ENCODE measurements at regions not wholly inside any gene's neighbourhood (a gene's known extent, or its start where the extent isn't known, plus 50 kb on each side); places are given as distances from the start of the nearest gene placed in this dataset.
"Not testable (repeated sequence)": the region's sequence is repeated elsewhere in the genome, so short reads cannot be mapped to it uniquely, and the experiment has no call there.

DNA sequence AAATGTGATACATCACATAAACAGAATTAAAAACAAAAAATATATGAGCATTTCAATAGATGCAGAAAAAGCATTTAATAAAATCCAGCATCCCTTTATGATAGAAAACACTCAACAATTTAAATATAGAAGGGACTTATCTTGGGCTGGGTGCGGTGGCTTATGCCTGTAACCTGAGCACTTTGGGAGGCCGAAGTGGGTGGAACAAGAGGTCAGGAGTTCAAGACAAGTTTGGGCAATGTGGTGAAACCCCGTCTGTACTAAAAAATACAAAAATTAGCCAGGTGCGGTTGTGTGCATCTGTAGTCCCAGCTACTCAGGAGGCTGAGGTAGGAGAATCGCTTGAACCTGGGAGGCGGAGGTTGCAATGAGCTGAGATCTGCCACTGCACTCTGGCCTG lies 409.1 kb downstream of the ICE1 start:
- DNase-seq, result not testable (repeated sequence)

DNA sequence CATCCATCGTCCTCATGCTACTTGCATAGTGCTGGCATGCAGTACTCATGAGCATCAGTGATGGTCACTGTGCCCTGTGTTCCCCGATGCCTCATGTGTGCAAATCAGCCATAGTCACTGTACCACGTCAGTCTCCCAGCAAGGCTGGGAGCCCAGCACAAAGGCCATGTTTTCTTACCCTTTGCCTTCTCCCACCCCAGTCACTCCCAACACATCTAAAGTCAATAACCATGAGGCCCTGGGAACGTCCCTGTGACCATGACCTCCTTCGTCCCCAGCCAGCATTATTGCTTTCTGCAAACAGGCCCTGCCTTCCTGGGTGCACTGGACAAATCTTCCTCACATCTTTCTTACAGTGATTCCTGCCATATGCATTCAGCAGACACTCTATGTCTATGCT lies 406.1 kb downstream of the ICE1 start:
- DNase-seq, result no peak

DNA sequence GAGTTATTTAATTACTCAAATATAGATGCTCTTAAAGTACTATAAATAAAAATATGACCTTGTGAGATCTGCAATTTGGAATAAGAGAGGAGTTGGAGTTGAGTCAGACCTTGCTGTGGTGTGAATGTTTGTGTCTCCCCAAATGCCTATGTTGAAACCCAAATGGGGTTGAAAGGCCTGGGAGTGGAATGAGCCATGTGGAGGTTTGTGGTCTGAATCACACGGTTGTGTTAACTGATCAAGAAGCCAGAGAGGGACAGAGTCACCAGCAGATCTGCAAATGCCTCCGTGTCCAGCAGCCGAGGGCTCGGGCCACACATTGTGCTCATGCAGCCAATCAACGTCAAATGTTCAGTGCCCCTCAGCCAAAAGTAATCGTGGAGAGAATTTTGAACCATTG lies 404.4 kb downstream of the ICE1 start:
- no peak for DNase-seq

DNA sequence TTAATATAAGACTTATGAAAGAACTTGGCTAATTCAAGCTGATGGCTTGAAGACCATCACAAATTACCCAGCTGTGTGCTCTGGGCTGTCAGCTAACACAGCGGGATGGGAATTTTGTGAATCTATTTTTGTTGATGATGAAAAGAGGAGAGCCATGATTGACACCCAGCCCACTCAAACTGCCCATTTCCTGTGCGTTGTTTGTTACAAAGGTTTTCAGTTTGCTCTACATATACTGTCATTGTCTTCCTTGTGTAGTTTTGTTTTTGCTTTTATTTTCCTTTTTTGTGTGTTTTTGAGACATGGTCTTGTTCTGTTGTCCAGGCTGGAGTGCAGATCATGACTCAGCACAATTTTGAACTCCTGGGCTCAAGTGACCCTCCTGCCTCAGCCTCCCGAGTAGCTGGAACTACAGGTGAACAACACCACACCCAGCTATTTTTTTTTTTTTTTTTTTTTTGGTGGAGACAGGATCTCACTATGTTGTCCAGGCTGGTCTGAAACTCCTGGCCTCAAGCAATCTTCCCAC lies 400.3 kb downstream of the ICE1 start:
- no peak for DNase-seq

DNA sequence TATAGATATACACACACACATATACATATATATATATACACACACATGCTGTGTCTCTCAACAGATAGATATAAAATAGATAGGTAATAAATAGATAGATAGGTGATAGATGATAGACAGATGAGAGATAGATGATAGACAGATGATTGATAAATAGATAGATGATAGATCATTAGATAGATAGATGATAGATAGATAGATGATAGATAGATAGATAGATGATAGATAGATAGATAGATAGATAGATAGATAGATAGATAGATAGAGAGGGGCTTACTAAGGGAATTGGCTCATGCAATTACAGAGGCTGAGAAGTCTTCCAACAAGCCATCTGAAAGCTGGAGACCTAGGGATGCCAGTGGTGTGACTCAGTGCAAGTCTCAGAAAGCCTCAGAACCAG lies 394.5 kb downstream of the ICE1 start:
- no peak for DNase-seq

DNA sequence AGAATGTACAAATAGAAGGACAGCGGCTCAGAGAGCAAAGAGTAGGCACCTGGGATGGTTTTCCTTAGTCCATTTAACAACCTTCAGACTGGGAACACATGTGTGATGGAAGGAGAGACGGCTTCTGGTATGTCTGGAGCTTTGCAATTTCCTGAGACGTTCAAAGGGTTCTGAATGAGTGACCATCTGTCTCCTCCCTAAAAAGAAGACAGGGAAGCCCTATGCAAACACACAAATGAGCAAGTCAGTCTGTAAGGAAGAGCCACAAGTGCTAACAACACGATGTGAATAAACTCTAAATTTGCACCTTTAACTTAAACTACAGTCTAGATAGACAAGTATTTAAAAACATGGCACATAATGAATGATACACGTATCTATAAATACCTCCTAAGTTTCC lies 391.0 kb downstream of the ICE1 start:
- no peak for DNase-seq

DNA sequence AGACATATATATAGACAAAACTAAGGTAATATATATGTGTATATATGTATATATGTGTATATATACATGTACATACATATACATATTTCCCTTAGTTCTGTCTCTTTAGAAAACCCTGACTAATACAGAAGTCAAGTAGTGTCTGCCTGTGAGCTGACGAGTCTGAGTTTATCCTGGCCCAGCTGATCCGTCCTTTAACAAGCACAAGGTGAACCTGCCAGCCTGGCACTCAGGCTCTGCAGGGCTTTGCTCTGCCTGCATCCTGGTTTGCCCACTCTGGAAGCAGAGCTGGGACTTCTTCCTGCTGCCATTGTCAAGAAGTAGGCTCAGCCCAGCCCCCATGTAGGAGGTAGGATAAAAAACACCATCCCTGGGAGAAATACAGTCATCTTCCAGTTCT lies 388.0 kb downstream of the ICE1 start:
- no peak for DNase-seq

DNA sequence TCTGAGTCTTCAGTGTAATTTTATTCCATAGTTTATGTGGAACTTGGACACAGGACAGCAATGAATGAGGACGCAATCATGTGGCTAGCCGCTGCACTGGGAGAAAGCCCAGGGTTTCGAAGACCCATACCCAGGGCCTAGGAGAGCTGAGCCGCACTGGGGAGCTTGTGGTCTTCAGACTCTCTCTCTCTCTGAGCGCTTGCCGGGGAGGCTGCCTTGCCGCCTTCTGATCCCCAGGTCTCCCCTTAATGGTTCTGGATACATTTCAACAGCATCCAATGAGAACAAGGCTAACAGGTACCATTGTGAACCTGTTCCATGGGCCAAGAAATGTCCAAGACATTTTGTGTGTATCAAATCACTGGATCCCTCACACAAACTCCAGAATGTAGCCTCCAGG lies 383.4 kb downstream of the ICE1 start:
- no peak for DNase-seq

DNA sequence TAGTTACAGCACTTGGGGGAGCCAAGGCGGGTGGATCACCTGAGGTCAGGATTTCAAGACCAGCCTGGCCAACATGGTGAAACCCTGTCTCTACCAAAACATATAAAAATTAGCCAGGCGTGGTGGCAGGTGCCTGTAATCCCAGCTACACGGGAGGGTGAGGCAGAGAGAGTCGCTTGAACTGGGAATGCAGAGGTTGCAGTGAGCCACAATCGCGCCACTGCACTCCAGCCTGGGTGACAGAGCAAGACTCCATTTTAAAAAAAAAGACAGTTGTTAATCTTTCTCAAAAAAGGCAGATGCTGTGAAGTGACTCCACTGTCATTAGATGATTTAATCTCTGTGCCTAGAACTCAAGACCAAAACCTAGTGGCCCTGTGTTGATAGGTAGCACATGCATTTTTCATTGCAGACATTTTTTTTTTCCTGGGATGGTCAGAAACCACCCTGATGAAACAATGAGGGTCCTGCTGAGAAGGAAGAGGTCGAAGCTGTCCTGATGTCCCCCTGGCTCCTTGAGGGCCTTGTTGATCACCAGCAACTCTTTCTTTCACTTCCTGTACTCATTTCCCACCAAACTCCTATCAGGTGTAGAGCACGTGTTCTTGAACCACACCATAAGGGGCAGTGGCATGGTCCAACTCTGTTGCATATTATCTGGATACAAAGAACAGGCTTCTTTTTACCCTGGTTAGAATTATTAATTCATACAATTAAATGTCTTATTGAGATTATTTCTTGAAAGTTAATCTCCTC lies 382.2 kb downstream of the ICE1 start:
- no peak for DNase-seq

DNA sequence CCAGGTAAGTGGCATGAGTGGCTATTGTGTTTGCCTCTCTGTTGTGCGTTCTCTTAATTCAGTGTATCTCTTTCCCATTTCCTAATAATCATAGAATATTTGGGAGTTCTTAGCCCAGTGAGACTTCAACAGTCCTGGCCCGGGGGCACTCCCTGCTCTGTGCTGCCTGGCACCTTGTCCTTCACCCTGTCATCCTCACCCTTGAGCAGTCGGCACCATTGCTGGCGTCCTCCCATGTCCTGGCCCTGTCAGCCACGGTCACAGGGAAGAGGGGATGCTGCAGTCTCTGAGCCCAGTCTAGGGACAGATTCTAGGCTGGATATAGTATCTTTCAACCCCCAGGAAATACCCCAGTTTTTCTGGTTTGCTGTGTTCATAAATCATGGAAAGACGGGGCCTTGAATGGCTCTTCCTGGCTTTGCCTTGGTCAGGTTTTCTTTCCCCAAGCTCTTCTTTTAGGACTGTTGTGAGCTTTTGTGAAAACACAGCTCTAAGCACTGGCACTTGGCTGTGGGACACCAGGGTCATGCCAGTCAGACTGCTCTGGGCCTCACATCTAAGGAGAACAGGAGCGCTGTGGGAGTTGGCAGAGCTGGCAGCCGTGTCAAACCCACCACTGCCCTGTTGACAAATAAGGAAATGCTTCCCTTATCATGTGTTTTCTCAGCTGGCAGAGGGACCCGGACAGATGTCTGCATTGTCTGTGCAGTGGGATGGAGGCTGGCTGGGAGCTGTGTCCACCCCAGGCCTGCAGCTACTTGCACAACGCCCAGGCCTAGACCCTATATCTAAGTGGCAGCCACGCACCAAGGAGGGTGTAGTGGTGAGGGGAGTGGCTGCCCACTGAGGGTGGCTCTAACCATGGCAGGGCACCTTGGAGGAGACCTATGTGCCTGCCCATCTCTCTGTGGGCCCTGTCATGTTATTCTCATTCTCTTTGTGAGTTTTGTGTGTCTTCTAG lies 378.6 kb downstream of the ICE1 start:
- no peak for DNase-seq

DNA sequence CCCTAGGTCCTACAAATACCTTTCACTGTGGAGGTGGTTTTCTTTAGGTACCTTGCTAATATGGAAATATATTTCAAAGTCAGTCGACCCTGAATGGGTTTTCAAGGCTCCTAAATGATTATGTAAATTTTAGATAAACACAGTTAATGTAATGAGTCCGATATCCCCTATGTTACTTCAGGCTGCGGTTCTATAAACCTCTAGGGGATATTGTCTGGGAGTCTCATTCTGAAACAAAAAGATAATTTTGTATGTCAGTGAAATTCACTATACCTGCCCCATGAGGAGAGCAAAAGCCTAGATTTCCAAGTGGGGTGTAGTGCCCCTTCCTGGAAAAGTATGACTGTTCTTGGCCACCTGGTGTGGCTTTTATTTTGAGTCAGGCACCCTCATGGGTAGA lies 377.3 kb downstream of the ICE1 start:
- DNase-seq, result no peak

DNA sequence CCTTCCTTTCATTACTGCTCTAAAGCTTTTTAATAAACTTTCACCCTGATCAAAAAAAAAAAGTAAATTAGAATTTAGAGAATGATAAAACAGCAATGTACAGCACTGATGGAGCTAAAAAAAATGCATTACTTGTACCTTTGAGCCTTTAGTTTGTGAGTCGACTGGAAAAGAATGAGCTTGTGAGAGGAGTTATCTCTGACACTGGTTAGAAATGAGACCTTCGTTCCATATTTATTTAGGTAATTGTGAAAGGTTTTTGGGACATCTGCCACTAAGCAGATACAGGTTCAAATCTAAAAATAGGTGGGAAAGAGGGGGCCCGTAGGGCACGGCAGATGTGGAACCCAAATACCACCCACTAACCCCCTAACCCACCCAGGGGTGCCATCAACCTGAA lies 376.8 kb downstream of the ICE1 start:
- DNase-seq, result no peak

DNA sequence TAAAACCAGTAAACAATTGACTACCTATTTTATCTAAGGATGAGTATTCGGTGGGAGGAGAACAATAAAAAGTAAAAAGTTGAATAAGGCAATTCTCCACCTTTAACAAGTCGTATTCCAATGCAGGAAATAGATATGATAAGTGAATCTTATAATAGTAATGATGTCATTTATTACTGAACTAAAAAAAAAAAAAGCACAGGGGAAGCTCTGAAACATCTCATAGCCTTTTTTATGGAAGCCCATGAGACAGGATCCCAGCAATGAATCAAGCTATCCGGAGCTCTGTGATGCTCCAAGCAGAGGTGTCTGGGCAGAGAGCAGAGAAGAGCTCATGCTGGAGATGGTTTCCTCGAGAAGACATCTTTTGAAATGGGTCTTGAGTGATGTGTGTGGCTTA lies 376.0 kb downstream of the ICE1 start:
- no peak for DNase-seq

DNA sequence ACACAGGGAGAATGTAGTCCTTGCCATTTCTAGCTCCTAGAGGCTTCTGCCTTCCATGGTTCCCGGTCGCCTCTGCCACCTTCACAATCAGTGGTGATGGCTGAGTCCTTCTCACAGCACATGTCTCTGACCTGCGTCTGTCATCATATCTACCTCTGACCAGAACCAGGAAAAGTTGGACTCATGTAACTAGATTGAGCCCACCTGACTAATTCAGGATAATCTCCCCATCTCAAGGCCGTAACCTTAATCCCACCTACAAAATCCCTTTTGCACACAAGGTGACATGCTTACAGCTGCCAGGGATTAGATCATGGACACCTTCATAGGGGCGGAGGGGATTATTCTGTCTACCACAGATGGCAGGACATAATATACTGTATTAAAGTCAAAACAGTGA lies 375.6 kb downstream of the ICE1 start:
- DNase-seq, result no peak

DNA sequence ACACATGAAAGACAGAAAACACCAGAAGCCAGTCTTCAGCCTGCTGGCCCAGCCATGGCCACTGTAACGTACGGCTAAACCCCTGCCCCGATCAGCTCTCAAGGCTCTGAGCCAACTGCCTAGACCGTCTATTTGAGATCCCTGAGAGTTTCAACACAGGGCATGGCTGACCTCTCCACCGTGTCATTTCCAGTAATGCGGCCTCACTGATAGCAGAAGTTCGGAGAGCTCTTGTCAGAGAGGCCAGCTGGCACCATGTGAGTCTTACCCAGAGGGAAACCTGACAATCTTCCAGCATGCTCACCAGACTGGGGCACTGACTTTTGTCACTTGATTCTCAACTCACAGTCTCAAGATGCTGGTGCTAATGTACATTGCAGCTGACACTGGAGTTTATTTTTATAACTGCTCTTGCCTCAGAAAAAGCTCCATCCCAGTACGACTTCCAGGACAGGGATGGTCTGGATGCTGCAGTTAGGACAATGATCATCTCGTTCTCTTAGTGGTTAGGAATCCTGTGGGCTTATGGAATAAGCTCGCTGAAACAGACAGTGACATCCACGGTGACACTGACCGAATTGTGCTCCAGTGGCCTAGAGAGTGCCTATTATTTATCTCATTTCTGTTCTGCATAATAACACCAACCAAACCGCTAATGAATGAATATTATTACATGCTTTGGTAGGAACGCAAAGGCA lies 372.7 kb downstream of the ICE1 start:
- no peak for DNase-seq

DNA sequence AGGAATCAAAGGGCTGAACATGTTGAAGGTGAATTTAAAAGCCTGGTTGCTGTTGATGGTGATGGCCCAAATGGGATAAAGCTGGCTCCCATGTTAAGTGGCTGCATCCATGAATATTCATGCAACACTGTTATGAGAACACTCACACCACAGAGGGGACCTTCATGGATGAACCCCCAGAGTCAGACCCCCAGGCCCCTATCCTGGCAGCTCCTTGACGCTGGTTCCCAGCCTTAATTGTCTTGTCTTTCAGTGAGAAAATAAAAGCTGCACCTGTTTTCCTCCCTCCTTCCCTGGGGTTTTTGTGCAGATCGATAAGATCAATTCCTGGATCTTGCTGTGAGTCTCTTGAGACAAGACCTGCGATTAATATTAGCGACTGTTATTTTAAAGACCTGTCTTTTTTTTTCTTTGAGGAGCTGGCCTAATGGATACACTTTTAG lies 371.7 kb downstream of the ICE1 start:
- DNase-seq, result no peak

DNA sequence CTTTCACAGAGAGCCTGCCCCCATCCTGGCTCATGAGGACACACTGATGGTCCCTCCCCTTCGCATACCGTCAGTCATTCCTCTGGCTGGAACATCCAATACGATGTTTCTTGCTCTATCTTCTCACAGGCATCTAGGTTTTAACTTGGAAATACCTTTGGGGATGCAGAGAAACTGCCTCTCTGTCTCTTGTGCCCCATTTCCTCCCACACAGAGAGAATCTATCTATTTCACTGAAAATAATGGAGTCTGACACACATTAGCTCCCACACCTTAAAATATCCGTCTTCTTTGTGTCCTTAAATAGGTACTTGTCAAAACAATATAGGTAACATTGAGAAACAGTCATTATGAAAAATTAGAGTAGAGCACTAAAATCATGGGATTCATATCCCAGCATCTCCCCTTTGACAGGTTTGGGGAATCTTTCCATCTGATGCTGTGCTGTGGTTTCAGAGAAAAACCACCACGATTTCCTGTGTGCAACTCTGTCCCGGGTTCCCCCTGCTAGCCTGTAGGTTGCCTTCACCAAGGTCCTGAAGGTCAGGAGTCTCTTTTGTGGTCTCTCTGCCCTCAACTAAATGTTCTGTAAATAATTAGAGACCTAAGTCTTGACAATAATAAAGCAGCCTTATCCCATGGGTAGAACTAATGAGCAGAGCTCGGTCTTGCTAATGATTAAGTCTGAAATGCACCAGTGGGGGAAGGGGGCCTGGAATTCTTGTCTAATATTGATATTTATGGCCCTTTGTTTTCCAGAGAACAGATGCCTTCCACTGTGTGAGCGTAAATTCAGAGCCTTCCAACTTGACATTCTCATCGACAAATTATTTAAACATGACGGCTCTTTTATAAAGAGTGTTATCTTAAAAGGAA lies 371.0 kb downstream of the ICE1 start:
- no peak for DNase-seq

DNA sequence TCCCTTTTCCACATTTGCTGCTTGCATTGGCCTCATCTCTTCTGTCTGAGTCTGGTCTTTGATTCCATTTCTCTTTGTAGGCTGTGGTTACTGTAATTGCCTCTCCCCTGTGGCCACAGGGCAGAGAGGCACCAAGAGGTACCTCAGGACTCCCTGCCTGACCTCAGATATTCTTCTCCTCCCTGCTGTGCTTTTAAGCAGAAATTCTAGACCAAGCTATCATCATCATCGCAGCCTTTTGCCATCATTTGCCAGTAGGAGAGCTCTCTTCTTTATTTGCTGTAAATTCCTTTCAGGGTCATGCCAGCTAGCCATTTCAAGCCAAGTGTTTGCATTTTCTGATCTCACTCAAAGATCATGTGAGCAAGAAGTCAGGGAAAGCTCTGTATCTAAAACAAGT lies 369.6 kb downstream of the ICE1 start:
- DNase-seq, result no peak

DNA sequence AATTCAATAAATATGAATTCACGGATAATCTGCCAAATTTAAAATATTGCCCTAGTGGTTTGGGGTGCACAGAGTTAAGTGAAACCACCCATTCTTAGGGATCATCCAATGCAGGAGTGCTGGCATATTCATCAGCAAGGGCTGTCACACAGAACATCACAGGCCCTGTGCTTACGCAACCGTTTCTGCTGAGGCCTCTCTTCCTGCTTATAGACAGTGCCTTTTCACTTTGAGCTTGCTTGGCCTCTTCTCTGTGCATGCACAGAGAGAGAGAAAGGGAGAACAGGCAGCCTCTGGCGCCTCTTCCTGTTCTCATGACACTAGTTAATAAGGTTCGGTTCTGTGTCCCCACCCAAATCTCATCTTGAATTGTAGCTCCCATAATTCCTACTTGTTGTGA lies 366.3 kb downstream of the ICE1 start:
- no peak for DNase-seq

DNA sequence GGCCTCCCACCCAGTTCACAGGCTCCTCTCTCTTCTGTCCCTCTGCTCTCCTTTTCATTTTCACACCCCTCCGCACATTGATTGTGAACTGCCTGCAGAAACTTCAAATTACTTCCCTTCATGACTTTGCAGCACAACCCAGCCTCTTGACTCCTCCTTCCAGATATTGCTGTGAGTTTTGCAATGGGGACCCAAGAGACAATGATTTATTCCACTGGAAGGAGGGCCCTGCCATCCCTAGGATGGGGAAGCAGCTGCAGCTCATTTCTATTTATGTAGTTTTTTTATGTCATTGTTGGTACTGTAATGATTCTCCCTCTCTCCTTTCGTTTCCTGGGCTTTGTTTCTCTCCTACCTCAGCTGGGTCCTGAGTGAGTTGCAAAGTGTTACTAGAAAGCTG lies 364.9 kb downstream of the ICE1 start:
- DNase-seq, result no peak

DNA sequence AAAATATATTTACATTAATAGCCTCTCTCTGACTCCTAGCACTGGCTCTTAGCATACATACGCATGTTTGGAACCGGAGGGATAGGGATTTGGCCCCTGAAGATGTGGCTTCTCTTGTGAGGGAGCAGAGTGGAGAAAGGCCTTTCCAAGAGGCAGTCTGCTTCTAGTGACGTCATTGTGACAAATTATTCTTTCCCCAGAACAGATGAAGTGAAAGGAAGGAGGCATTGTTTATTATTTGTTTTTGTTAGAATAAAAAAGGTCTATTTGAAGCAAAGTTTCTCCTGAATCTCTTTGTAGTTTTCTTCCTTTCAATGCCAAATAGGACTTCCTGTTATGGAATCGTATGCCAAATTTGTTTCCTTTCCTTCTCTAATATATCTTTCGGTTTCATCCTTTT lies 361.6 kb downstream of the ICE1 start:
- DNase-seq, result no peak

DNA sequence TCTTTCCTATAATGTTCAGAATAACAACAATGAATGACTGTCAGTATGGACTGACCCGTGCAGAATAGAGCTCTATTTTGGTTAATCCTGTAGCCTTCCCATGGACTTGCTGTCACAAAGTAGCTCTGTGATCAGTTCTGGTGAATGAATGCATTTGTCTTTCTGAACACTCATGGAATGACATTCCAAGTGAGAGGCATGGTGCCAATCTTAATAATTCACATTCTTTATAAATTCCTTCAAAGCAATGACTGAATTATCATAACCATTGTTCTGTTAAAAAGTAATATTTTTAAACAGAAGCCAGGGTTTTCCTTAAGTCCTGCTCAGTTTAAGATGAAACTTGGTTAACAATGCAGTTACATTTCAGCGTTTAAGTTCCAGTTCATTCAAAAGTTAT lies 360.5 kb downstream of the ICE1 start:
- no peak for DNase-seq
